Activated CD4-positive, alpha-beta T cell treated with anti-CD3 and anti-CD28 coated beads for 36 hours (primary cell): ENCODE measurements at regions not wholly inside any gene's neighbourhood (a gene's known extent, or its start where the extent isn't known, plus 50 kb on each side); places are given as distances from the start of the nearest gene placed in this dataset.

Experiments used
- ATAC-seq: fragments of 200-7000 bp; cut with Tn5 transposase; one replicate; pipeline ENCODE4 v1.10.0; 2021; ENCODE audit warnings: mild to moderate bottlenecking, moderate library complexity
- CTCF ChIA-PET: fragments of 350-600 bp; sonication (Branson Sonifier 250); formaldehyde crosslinking; loops from one replicate; lab custom pipeline; 2021; ENCODE audit warnings: antibody characterized with exemption; lab: Charles Lee
- POLR2A ChIA-PET: fragments of 350-600 bp; sonication (Branson Sonifier 250); formaldehyde crosslinking; loops from one replicate; lab custom pipeline; 2021; ENCODE audit warnings: antibody characterized with exemption, inconsistent platforms; lab: Charles Lee
- DNase-seq: peaks from one replicate; pipeline ENCODE4 v3.0.0-alpha.2; 2020
- H3K27ac Mint-ChIP-seq: one replicate; pipeline ENCODE4 v1.8.0; 2021; ENCODE audit warnings: mixed read lengths
- H3K27me3 Mint-ChIP-seq: one replicate; pipeline ENCODE4 v1.8.0; 2021; ENCODE audit warnings: mixed read lengths
- H3K36me3 Mint-ChIP-seq: one replicate; pipeline ENCODE4 v1.8.0; 2021; ENCODE audit warnings: low read depth, mixed read lengths
- H3K4me1 Mint-ChIP-seq: one replicate; pipeline ENCODE4 v1.8.0; 2021; ENCODE audit warnings: mixed read lengths
- H3K4me3 Mint-ChIP-seq: one replicate; pipeline ENCODE4 v1.8.0; 2021; ENCODE audit warnings: mild to moderate bottlenecking, moderate library complexity, mixed read lengths
- H3K9me3 Mint-ChIP-seq: one replicate; pipeline ENCODE4 v1.8.0; 2021; ENCODE audit warnings: low read depth, mixed read lengths
- intact Hi-C, 2 experiments: fragments of 100-400 bp; cut with DNase I in 1 of 2; cut with micrococcal nuclease in 1 of 2; formaldehyde crosslinking; loops; one replicate each; pipeline versions ENCODE4 v1.14.2 to v1.15.1; 2022 to 2024; cut with DNase I, micrococcal nuclease

- Mint-ChIP-seq H3K27ac (no peak overlapping the region), H3K4me3 (no peak overlapping the region), H3K27me3 (no peaks in the 10 kb centered on the region), H3K4me1 (no peaks in the 10 kb centered on the region), H3K36me3 (no peaks in the 10 kb centered on the region), H3K9me3 (no peaks in the 10 kb centered on the region)
- ATAC-seq = no peak
- DNase-seq = no peak
- CTCF ChIA-PET = no interaction called here
- intact Hi-C loops = no loop called here
- POLR2A ChIA-PET = no interaction called here
Observed at GRCh38 chr19:31491242-31491641, 142.0 kb upstream of the TSHZ3 start.

DNA sequence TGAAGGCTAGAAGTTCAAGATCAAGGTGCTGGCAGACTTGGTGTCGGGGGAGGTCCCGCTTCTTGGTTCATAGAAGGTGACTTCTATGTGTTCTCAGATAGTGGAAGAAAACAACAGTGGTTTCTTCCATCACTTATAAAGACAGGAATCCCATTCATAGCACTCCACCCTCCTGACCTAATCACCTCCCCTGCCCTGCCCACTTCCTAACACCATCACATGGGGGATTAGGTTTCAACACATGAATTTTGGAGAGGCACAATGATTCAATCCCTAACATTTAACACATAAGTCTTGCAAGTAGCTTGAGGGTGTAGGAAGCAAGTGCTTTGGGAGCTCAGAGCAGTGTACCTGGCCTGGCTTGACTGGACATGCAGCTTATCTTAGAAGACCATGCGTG, 142.8 kb upstream of the TSHZ3 start:
- Mint-ChIP-seq H3K9me3 (no peaks in the 10 kb centered on the region), H3K4me1 (no peaks in the 10 kb centered on the region), H3K36me3 (no peaks in the 10 kb centered on the region), H3K4me3 (no peak overlapping the region), H3K27me3 (no peaks in the 10 kb centered on the region), H3K27ac (no peak overlapping the region)
- intact Hi-C loops = no loop called here
- POLR2A ChIA-PET = no interaction called here
- ATAC-seq (no peak), DNase-seq (no peak)
- CTCF ChIA-PET = interaction anchor here (0.6 kb wide), 1 partner anchor 690 kb away, joined by 4 read pairs; no protein-coding TSS in a partner anchor

- no peaks in the 10 kb centered on the region for H3K4me1 Mint-ChIP-seq
- H3K36me3 Mint-ChIP-seq = no peaks in the 10 kb centered on the region
- H3K4me3 Mint-ChIP-seq = no peak overlapping the region
- CTCF ChIA-PET = interaction anchor here (0.7 kb wide), 1 partner anchor 318 kb away, joined by 3 read pairs; no protein-coding TSS in a partner anchor
- intact Hi-C loops = no loop called here
- DNase-seq = no peak
- no peak overlapping the region for H3K27ac Mint-ChIP-seq
- no peak for ATAC-seq
- POLR2A ChIA-PET = no interaction called here
- no peaks in the 10 kb centered on the region for H3K9me3 Mint-ChIP-seq
- H3K27me3 Mint-ChIP-seq = no peaks in the 10 kb centered on the region
Observed at GRCh38 chr19:31496076-31496475, 146.8 kb upstream of the TSHZ3 start.

- Mint-ChIP-seq H3K9me3 (no peaks in the 10 kb centered on the region), H3K4me3 (no peak overlapping the region), H3K27ac (no peak overlapping the region), H3K4me1 (no peaks in the 10 kb centered on the region), H3K36me3 (no peaks in the 10 kb centered on the region), H3K27me3 (no peaks in the 10 kb centered on the region)
- ChIA-PET CTCF (no interaction called here), POLR2A (no interaction called here)
- DNase-seq (no peak), ATAC-seq (no peak)
- intact Hi-C loops = no loop called here
Observed at GRCh38 chr19:31497709-31498108, 148.5 kb upstream of the TSHZ3 start.

DNA sequence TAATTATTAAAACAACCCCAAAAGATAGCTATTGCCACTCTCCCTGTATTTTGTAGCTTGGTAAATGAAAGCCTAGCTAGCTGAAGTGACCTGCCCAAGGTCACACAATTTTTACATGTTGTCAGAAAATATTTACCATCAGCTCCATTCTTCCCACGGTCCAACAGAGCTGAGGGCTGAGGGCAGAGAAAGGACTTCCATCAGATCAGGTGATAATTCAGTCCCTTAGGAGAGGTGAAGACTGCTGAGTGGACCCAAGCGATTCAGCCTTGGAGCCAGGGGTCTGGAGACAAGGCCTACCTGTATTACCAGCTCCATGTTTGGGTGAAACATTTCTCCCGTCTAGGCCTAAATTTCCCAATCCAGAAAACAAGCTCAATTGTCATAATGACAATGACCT, 149.5 kb upstream of the TSHZ3 start:
- DNase-seq (no peak), ATAC-seq (no peak)
- ChIA-PET CTCF (no interaction called here), POLR2A (no interaction called here)
- Mint-ChIP-seq H3K4me1 (no peaks in the 10 kb centered on the region), H3K27ac (no peak overlapping the region), H3K4me3 (no peak overlapping the region), H3K9me3 (no peaks in the 10 kb centered on the region), H3K36me3 (no peaks in the 10 kb centered on the region), H3K27me3 (no peaks in the 10 kb centered on the region)
- intact Hi-C loops = no loop called here

DNA sequence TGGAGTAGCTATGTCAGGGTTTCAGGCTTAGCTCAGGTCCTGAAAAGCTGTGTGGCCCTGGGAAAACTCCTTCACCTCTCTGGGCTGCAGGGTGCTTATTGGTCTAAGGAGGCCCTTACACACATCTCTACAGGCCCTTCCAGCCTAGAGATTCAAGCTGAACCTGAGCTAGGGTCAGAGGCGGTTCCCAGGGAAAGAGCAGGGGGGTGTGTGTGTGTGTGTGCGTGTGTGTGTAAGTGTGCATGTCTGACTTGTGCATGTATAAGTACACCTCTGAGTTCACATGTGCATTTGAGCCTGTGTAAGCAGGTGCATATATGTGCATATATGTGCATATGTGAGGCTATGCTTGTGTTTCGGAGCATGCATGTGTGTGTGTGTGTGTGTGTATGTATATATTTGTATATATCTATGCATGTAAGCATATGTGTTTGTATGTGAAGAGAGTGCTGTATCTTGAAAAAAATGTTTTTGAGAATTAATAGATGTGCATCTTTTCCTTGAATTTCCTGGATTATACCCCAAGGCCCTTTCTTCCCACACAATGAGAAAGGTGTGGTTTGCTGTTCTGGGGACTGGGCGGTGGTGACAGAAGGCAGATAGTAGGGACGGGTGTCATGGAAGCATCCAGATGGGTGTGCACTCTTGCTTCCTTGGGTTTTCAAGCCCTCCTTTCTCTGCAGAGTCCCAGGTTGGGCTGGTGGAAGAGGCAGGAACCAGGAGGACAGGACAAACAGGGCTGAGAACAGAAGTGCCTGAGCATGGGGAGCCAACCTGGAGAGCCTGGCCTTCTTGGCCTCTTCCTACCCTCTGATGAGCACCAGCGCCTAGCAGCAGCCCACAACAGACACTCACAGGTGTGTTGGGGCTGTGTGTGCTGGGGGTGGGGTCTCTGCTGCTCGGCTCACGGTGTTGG, 150.3 kb upstream of the TSHZ3 start:
- no peak overlapping the region for H3K4me3 Mint-ChIP-seq
- no peaks in the 10 kb centered on the region for H3K9me3 Mint-ChIP-seq
- no peak overlapping the region for H3K27ac Mint-ChIP-seq
- no peaks in the 10 kb centered on the region for H3K27me3 Mint-ChIP-seq
- no peaks in the 10 kb centered on the region for H3K36me3 Mint-ChIP-seq
- intact Hi-C loops = no loop called here
- no peaks in the 10 kb centered on the region for H3K4me1 Mint-ChIP-seq
- ATAC-seq = no peak
- DNase-seq = no peak
- ChIA-PET POLR2A (no interaction called here), CTCF (interaction anchor here (0.5 kb wide), 1 partner anchor 116 kb away, joined by 3 read pairs; no protein-coding TSS in a partner anchor)

GRCh38 chr19:31500197-31500830, 151.1 kb upstream of the TSHZ3 start:
- no peaks in the 10 kb centered on the region for H3K4me1 Mint-ChIP-seq
- no peak overlapping the region for H3K4me3 Mint-ChIP-seq
- no peak for DNase-seq
- H3K27me3 Mint-ChIP-seq = peaks cover 1% of the 10 kb centered on the region
- no peaks in the 10 kb centered on the region for H3K9me3 Mint-ChIP-seq
- ChIA-PET CTCF (no interaction called here), POLR2A (no interaction called here)
- H3K27ac Mint-ChIP-seq = no peak overlapping the region
- H3K36me3 Mint-ChIP-seq = no peaks in the 10 kb centered on the region
- intact Hi-C loops = no loop called here
- ATAC-seq = no peak

- Mint-ChIP-seq H3K4me1 (no peaks in the 10 kb centered on the region), H3K36me3 (no peaks in the 10 kb centered on the region), H3K27me3 (peaks cover 1% of the 10 kb centered on the region), H3K9me3 (no peaks in the 10 kb centered on the region), H3K4me3 (no peak overlapping the region), H3K27ac (no peak overlapping the region)
- intact Hi-C loops = no loop called here
- ChIA-PET CTCF (interaction anchor here (0.7 kb wide), 1 partner anchor 321 kb away, joined by 3 read pairs; no protein-coding TSS in a partner anchor), POLR2A (interaction anchor here (0.6 kb wide), 1 partner anchor 666 kb away, joined by 4 read pairs; no protein-coding TSS in a partner anchor)
- ATAC-seq (no peak), DNase-seq (no peak)
Observed at GRCh38 chr19:31500946-31501345, 151.7 kb upstream of the TSHZ3 start.

- Mint-ChIP-seq H3K27me3 (peaks cover 1% of the 10 kb centered on the region), H3K4me1 (no peaks in the 10 kb centered on the region), H3K4me3 (no peak overlapping the region), H3K9me3 (no peaks in the 10 kb centered on the region), H3K27ac (no peak overlapping the region), H3K36me3 (no peaks in the 10 kb centered on the region)
- ATAC-seq = no peak
- no peak for DNase-seq
- CTCF ChIA-PET = interaction anchor here (0.7 kb wide), 1 partner anchor 320 kb away, joined by 3 read pairs; no protein-coding TSS in a partner anchor
- POLR2A ChIA-PET = interaction anchor here (0.6 kb wide), 1 partner anchor 667 kb away, joined by 4 read pairs; no protein-coding TSS in a partner anchor
- intact Hi-C loops = no loop called here
Observed at GRCh38 chr19:31501427-31502195, 152.4 kb upstream of the TSHZ3 start.

- no peak for DNase-seq
- H3K4me3 Mint-ChIP-seq = no peak overlapping the region
- H3K27ac Mint-ChIP-seq = no peak overlapping the region
Observed at GRCh38 chr19:31502536-31503170, 153.4 kb upstream of the TSHZ3 start.

DNA sequence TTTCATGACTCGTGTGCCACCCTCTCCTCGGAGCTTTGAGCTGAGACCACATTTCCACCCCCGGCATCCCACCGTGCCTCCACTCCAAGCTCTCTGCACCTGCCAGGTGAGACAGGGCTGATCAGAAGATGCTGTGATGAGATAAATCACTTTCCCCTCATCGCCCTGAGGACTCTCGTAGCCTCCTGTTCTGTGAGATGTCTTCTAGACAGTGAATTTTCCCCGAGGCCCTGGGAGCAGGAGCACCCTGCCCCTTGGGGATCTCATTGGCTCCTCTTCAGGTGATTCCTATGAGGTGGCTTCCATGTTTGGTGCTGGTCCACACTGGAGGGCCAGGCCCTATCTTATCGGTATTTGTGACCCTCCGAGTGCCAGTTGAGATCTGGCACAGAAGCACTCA, 154.0 kb upstream of the TSHZ3 start:
- no peak for ATAC-seq
- intact Hi-C loops = no loop called here
- no peak overlapping the region for H3K27ac Mint-ChIP-seq
- H3K4me3 Mint-ChIP-seq = no peak overlapping the region
- H3K4me1 Mint-ChIP-seq = no peaks in the 10 kb centered on the region
- H3K27me3 Mint-ChIP-seq = peaks cover 3% of the 10 kb centered on the region
- H3K9me3 Mint-ChIP-seq = no peaks in the 10 kb centered on the region
- CTCF ChIA-PET = no interaction called here
- POLR2A ChIA-PET = no interaction called here
- DNase-seq = no peak
- H3K36me3 Mint-ChIP-seq = no peaks in the 10 kb centered on the region

More at GRCh38 chr19:31502536-31503170, 153.4 kb upstream of the TSHZ3 start:
- Mint-ChIP-seq H3K36me3 (no peaks in the 10 kb centered on the region), H3K4me1 (no peaks in the 10 kb centered on the region), H3K9me3 (no peaks in the 10 kb centered on the region), H3K27me3 (peaks cover 3% of the 10 kb centered on the region)
- ATAC-seq = no peak
- ChIA-PET POLR2A (no interaction called here), CTCF (no interaction called here)
- intact Hi-C loops = no loop called here
